GM18502 (cell line): ENCODE measurements at regions not wholly inside any gene's neighbourhood (a gene's known extent, or its start where the extent isn't known, plus 50 kb on each side); places are given as distances from the start of the nearest gene placed in this dataset.

ENCODE experiments used
- ATAC-seq: cut with Tn5 transposase; IDR thresholded peaks from one replicate; pipeline ENCODE4 v1.9.1; 2021; ENCODE audit warnings: mild to moderate bottlenecking; ENCODE audit not compliant: unreplicated experiment, poor library complexity

DNA sequence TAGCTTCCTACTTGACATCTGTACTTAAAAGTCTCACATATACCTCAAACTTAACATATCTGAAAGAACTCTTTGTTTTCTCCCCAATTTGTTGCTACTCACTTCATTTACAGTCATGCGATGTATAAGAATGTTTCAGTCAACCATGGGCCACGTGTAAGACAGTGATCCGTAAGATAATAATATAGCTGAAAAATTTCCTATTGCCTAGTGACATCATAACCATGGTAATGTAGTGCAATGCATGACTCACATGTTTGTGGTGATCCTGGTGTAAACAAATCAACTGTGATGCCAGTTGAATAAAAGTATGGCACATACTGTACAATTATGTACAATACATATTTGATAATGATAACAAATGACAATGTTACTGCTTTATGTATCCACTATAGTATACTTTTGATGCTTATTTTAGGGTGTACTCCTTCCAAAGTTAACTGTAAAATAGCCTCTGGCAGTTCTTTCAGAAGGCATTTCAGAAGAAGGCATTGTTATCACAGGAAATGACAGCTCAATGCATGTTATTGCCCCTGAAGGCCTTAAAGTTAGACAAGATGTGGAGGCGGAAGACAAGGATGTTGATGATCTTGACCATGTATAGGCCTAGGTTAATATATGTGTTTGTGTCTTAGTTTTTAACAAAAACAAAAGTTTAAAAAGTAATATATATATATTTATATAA lies 579.0 kb downstream of the EPHA7 start:
- ATAC-seq, result no peak

DNA sequence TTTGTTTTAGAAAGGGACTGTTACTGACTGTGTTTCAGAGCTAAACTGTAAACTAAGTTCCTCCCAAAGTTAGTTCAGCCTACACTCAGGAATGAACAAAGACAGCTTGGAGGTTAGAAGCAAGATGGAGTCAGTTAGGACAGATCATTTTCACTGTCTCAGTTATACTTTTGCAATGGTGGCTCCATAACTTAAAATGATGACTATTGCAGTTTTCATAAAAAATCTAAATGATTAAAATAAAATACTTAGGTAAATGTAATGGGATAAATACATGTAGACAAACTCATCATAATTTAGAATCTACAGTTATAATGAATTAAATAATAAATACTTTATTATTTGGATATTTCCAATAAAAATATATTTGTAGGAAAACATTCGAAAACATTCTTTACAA lies 590.6 kb downstream of the EPHA7 start:
- no peak for ATAC-seq

DNA sequence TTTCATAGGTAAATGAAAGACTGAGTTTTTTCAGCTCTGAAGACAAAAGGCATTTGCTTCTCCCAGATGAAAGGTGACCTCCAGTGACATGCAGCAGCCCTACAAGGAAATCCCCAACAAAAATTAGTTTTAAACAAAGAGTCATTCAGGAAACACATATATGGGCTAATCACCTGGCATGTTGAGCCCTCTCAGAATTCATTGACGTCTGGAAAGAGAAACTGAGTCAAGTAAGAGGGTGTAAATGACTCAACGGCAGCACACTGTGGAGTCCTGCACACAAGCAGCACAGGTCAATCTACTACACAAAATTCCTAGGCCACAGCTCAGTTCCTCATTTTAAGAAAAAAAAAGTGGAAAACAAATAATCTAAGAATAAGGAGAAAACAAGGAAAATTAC lies 592.3 kb downstream of the EPHA7 start:
- no peak for ATAC-seq

DNA sequence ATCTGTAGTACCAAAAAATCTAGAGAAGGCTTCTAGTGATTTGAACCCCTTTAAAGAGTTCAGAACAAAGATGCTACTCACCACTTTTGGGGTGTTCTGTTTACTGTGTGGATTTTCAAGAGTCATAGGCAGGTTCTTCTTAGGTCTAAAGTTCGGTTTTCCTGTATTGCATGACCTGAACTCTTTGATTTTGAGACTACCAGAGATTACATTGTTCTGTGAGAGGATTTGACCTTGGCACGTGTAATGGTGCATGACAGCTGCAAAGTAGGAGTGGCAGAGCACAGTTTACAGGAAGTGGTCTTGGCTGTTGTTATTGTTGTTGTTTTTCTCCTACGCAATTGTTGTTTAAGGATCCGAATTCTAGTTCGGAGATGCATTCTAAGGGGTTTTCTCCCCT lies 592.7 kb downstream of the EPHA7 start:
- no peak for ATAC-seq

DNA sequence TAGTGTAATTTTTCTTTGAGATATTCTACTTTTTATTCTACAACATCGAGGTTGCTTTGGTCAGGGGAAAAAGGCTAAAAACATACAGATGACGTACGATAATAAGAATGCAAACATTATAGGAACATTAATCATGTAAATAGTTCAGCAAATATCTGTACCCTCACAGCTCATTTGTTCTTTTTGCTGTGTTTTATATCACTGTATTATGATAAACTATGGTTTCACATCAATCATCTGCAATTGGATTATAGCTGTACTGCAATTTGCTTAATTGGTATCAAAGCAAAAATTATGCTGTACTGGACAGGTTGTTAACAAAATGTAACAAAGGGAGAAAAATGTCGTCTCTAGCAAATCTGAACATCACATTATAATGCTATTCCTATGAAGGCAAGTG lies 597.1 kb downstream of the EPHA7 start:
- no peak for ATAC-seq

DNA sequence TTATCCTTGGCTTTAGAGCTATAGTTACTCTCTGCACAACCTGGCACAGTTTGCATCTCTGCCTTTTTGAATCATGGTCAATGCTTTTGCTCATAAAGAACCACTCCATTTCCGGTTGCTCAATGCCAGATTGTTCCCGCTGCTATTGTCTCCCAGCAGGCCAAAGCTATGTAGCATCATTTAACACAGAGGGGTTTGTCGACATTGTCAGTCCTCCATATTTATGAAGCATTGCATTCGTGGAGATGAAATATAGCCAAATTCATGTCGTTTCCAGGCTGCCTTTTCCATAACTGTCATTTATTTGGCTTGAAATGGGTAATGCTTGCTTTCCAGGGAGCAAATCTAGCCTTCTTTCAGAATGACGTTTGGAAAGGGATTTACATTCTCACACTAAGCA lies 598.8 kb downstream of the EPHA7 start:
- no peak for ATAC-seq

DNA sequence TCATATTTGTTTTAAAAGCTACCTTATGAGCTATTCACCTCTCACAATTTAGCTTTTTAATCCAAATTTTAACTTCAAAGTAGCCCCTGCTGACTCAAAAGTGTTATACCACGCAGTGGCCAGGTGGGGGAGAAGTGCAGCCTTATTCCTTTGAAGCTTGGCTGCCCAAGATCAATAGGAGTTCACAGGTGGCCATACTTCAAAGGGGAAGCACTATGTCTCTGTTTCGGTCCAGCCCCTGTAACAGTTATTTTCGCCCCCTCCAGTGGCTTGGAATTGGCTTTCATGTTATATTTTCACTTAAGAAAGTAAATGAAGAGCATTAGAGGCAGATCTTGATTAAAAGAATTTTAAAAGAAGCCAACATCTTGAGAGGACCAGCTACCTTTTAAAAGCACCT lies 608.4 kb downstream of the EPHA7 start:
- peak; percentile 98 for ATAC-seq

DNA sequence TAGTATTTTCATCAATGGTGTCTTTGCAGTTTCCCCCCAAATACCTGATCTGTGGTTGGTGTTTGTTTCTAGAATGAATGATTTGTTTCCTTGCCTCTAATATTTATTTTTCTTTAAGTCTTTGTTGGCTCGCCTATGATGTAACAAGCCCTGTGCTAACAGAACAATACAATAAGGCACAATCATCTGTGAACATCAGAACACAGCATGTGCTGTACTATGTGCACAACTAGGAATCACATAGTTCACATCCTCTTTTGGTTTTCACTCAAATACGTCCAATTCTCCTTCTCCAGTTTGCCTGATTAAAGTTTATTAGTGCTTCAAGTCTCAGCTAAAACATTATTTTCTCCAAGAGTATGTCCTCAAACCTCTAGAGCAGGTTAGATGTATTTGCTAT lies 613.1 kb downstream of the EPHA7 start:
- no peak for ATAC-seq

DNA sequence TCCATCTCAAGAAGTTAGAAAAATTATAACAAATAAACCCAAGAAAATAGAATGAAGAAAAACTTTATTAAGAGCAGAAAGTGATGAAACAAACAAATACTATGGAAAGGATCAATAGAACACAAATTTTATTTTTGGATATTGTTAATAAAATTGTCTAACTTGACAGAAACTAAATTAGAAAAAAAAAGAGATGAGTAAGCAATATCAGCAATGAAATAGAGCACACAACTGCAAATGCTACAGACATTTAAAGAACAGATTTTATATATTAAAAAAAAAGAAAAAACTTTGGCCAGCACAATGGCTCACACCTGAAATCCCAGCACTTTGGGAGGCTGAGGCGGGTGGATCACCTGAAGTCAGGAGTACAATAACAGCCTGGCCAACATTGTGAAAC lies 628.0 kb downstream of the EPHA7 start:
- ATAC-seq, result no peak

DNA sequence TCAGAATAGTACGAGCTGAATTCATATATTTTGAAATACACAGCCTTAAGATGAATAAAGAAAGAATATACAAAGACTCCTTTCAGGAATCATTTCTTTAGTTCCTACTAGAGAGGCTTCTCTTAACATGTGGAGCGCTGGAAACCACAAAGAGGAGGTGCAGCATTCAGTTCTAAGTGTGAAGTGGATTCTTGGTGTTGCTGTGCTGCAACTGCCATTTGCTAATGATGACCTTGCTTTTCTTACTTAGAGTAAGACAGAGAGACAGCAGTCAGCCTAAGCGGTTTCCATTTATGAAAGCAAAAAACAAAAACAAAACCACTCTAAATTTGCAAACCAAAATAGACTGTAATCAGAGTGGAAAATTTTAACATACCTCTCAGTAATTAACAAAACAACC lies 629.0 kb downstream of the EPHA7 start:
- no peak for ATAC-seq

DNA sequence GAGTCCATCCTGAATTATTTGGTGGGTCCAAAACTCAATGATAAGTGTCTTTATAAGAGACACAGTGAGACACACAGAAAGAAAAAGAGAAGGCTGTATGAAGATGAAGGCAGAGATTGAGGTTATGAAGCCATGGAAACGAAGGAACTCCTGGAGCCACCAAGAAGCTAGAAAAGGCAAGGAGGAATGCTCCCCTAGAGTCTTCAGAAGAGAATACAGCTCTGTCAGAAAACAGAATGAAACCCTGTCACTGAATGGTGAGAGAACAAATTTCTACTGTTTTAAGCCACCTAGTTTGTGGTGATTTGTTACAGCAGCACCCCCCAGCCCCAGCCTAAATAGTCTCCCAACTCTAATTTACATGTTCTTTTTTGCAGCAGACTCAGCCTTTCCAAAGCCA lies 635.1 kb downstream of the EPHA7 start:
- ATAC-seq, result no peak

DNA sequence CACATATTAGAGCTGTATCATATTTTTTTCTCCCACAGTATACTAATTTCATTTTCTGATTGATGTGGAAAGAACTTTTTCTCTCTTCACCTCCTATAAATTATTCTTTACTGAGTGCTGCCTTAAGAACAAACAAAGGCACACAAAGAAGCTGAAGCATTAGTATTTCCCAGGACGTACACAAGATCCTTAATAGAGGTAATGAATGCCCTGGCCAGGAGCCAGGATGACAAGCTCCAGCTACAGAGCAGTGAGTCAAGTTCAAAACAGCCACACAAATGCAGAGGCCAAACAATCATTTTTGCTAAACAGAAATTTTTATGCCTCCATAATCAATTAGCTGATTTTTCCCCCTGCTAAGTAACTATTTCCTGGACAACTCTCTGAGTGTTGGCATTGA lies 639.6 kb downstream of the EPHA7 start:
- ATAC-seq, result no peak

DNA sequence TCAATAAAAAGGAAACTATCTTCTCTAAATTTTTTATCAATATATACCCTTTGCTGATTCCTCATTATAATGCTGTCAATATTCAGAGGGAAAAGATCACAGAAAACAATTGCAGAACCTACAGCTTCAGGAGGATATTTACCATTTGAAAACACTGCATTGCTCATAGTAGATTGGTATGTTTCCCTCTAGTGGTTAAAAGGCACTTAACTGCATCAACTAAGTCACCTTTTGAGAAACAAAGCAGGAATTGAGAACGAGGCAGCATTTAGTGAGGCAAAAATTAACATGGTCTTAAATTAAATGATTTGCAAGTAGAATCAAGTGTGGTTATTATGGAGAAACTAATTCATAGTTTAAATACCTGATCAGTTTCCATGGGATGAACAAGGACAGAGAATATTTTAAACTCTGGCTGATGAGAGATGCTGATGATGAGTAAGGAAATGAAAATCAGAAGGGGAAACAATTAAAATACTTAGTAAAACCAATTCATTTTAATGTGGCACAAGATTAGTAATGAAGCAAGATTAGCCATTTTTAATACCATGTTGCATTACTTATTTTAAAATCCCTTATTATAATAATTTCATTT lies 642.1 kb downstream of the EPHA7 start:
- peak; percentile 50 for ATAC-seq

DNA sequence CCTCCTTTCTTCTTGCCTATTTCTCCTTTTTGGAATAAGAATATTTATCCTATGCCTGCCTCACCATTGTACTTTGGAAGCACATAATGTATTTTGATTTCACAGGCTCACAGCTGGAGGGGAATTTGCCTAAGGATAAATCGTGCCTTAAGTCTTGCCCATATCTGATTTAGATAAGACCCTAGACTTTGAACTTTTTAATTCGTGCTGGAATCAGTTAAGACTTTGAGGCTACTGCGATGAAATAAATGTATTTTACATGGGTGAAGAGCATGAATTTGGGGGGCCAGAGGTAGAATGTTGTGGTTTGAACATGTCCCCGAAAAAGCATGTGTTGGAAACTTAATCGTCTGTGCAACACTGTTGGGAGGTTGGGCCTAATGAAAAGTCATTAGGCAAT lies 648.8 kb downstream of the EPHA7 start:
- ATAC-seq, result no peak

DNA sequence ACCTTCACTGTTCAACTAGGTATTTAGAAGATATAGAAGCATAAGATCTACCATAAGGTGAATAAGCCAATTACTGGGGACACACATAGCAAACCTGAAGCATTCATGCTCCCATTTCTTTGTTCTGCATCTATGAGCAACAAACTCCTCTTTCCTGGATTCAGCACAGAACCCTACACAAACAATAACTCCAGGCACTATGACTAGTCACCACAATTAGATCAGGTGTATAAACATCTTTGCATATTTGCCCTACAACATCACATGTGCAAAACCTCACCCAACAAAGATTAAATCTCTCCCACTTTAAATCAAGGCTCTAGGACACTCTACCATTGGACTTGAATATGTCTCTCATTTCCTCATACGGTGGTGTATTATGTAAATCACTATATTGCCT lies 652.3 kb downstream of the EPHA7 start:
- no peak for ATAC-seq

DNA sequence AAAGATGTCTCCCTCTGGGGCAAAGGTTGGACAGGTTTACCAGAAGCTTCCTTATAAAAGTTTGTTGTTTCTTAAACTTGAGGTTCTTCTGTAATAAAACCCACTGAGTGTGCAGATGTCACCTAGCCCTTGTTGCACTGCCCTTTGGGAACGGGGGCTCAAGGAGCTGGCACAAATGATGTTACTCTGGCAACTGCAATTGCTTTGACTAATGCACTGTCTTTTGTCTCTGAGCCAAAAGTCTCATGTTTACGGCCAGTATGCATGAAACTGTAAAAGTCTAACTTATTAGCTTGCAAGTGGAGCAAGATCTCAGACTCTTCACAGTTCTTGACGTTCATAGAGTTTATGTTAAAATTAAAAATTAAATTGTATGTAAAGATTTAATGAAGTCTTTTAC lies 655.7 kb downstream of the EPHA7 start:
- no peak for ATAC-seq

DNA sequence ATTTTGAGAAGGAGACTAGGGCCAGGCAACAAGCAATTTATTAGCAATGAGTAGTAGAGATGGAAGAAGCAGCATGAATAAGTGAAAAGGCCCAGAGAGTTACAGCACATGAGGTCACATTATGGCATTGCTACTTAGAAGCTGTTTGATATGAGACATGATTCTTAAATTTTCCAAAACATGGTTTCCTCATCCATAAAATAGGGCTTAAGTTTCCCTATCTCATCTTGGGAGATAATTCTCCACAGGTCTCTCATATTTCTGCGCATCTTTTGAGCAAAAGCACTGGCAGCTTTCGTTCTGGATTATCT lies 656.1 kb downstream of the EPHA7 start:
- no peak for ATAC-seq

DNA sequence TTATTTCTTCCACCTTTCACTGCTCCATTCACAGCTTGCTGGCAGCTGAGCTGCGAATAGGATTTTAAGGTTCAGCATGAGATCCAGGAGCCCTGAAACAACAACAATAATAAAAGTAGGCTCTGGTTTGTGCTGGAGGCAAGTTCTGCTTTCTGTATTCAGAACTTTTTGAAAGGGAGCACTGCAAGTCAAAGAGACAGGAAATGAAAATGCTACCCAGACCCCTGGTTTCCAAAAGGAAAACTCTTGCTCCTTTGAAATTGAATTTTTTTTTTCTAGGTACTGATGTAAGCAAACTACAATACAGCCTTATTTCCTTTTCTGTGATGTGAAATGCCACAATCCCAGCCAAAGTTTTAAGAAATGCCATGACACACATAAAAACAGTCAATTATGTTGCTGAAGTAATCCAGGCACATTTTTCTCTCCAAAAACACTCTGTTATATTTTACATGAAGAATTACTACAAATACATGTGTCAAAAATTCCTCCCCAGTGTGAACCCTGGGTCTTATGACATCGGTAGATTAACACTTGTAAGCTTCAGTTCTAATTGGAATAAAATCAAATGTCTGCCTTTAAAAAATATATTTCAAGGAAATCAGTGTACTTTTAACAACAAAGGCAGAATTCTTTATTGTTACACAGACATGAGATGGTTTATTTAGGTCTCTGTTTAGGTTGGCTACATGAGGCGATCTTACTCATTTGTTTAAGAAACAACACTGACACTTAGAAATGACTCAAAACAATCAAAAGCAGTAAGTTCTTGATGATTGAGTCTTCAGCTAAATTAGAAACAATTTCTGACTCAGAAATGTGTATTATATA lies 656.7 kb downstream of the EPHA7 start:
- no peak for ATAC-seq

DNA sequence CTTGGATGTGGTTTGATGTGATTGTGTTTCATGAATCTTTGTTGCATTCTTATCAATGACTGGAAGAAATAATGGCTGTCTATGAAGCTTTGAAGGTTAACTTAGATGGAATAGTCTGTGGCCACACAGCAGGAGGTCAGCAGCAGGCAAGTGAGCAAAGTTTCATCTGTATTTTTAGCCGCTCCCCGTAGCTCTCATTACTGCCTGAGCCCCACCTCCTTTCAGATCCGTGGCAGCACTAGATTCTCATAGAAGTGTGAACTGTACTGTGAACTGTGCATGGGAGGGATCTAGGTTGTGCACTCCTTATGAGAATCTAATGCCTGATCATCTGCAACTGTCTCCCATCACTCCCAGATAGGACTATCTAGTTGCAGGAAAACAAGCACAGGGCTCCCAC lies 660.2 kb downstream of the EPHA7 start:
- no peak for ATAC-seq

DNA sequence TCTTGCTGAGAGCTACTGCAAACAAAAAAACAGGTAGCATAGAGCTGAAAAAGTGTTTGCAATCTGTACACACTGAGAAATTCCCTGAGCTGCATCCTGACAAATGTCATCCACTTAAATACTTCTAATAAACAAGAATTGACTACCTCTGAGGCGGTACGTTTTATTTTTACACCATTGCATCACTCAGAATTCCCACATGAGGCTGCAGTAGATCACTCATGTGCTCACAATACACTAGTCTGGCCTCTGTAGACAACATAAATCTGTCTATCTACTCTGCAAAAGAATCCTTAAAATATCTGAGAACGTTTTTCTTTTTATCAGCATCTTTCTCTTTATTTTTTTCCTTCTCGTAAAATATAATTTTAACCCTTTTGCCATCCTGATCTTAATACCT lies 661.4 kb downstream of the EPHA7 start:
- no peak for ATAC-seq

DNA sequence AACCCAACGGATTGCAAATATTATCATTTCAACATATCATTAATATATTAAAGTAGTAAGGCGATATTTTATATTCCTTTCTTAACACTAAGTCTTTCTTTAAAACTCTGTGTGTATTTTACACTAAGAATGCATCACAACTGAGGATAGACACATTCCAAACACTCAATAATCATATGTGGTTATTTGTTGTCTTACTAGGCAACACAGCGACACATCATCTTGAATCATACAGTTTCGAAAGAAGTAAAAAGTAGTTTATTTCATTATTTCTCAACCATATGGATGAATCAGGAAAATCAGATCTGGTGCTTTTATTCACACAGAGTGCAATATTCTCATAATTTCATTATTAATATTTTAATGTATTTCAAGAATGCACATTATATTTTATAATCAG lies 662.4 kb downstream of the EPHA7 start:
- no peak for ATAC-seq

DNA sequence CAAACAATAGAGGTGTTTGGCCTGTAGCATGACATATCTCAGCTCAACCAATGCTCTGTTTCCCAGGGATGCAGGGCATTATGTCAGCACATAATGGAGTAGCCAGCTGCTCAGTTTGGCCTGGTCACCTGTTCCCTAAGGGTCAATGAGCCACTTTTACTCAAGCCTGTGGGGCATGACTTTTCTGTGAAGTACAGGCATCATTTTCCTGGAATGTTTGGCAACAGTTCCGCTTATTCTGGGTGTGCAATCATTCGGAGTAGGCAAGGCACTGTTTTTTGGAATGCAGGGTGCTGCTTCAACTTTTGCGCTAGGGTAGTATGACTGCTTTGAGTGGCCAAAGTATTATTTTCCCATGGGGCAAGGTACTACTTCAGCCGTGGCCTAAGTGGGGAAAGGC lies 665.4 kb downstream of the EPHA7 start:
- no peak for ATAC-seq
